Peyer's patch (tissue), 4 donors: ENCODE measurements at regions not wholly inside any gene's neighbourhood (a gene's known extent, or its start where the extent isn't known, plus 50 kb on each side); places are given as distances from the start of the nearest gene placed in this dataset.

Source experiments
- DNase-seq, 3 donors: peaks; one replicate each; pipeline ENCODE4 v3.0.0-alpha.2; 2017 to 2019
- H3K27ac ChIP-seq, 4 donors: fragments of 200-600 bp; sonication (generic); one replicate each; pipeline ENCODE4 v1.5.1; 2016 to 2019
- H3K27me3 ChIP-seq, 2 donors: fragments of 200-600 bp; sonication (generic); one replicate each; pipeline ENCODE4 v1.5.1; 2019
- H3K36me3 ChIP-seq, 3 donors: fragments of 200-600 bp; sonication (generic); one replicate each; pipeline ENCODE4 v1.5.1; 2016 to 2019
- H3K4me1 ChIP-seq, 4 donors: fragments of 200-600 bp; sonication (generic); one replicate each; pipeline ENCODE4 v1.5.1; 2016 to 2019
- H3K4me3 ChIP-seq, 4 donors: fragments of 200-600 bp; sonication (generic); 1 replicate in 3 of 4; 2 replicates in 1 of 4; pipeline ENCODE4 v1.5.1; 2016 to 2019; ENCODE audit warnings: mild to moderate bottlenecking in 1 of 4
- H3K9me3 ChIP-seq, 4 donors: fragments of 200-600 bp; sonication (generic); one replicate each; pipeline ENCODE4 v1.5.1; 2016 to 2019; ENCODE audit warnings: mild to moderate bottlenecking in 1 of 4
- POLR2A ChIP-seq, 2 donors: fragments of 450-650 bp; IDR thresholded peaks; one replicate each; pipeline ENCODE4 v1.5.1; 2017; ENCODE audit warnings: antibody characterized with exemption in 2 of 2, mild to moderate bottlenecking in 2 of 2, moderate library complexity in 2 of 2
- TF ChIP-seq, protein P1 (sequence below), 6 experiments: fragments of 450-650 bp in 4 of 6; fragments of 200-600 bp in 2 of 6; sonication (generic) in 1 of 6; IDR thresholded peaks; one replicate each; pipeline ENCODE4 v1.5.1; 2017 to 2019; ENCODE audit warnings: antibody characterized with exemption in 6 of 6, mild to moderate bottlenecking in 3 of 6, moderate library complexity in 1 of 6

GRCh38 chr3:105199217-105199616 is 167.5 kb upstream of the ALCAM start:
- H3K4me3 ChIP-seq: no peak overlapping the region
- TF ChIP-seq POLR2A (IDR thresholded peaks at IDR 0.05): no peak
- TF ChIP-seq, protein P1, sequence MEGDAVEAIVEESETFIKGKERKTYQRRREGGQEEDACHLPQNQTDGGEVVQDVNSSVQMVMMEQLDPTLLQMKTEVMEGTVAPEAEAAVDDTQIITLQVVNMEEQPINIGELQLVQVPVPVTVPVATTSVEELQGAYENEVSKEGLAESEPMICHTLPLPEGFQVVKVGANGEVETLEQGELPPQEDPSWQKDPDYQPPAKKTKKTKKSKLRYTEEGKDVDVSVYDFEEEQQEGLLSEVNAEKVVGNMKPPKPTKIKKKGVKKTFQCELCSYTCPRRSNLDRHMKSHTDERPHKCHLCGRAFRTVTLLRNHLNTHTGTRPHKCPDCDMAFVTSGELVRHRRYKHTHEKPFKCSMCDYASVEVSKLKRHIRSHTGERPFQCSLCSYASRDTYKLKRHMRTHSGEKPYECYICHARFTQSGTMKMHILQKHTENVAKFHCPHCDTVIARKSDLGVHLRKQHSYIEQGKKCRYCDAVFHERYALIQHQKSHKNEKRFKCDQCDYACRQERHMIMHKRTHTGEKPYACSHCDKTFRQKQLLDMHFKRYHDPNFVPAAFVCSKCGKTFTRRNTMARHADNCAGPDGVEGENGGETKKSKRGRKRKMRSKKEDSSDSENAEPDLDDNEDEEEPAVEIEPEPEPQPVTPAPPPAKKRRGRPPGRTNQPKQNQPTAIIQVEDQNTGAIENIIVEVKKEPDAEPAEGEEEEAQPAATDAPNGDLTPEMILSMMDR (IDR thresholded peaks at IDR 0.05): no peak
- no peaks in the 10 kb centered on the region for H3K9me3 ChIP-seq
- DNase-seq: no peak
- H3K4me1 ChIP-seq: no peaks in the 10 kb centered on the region
- H3K36me3 ChIP-seq: no peaks in the 10 kb centered on the region
- H3K27ac ChIP-seq: no peak overlapping the region
- H3K27me3 ChIP-seq: no peaks in the 10 kb centered on the region

GRCh38 chr3:105210141-105210540 is 156.6 kb upstream of the ALCAM start:
- no peak for DNase-seq
- no peaks in the 10 kb centered on the region for H3K4me1 ChIP-seq
- H3K36me3 ChIP-seq: no peaks in the 10 kb centered on the region
- no peaks in the 10 kb centered on the region for H3K9me3 ChIP-seq
- H3K27ac ChIP-seq: no peak overlapping the region
- H3K4me3 ChIP-seq: no peak overlapping the region
- H3K27me3 ChIP-seq: no peaks in the 10 kb centered on the region
- TF ChIP-seq, protein P1 (IDR thresholded peaks at IDR 0.05): no peak
- TF ChIP-seq POLR2A (IDR thresholded peaks at IDR 0.05): no peak

- TF ChIP-seq, protein P1 (IDR thresholded peaks at IDR 0.05): no peak
- TF ChIP-seq POLR2A (IDR thresholded peaks at IDR 0.05): no peak
- Histone ChIP-seq H3K4me1 (no peaks in the 10 kb centered on the region), H3K27me3 (no peaks in the 10 kb centered on the region), H3K9me3 (no peaks in the 10 kb centered on the region), H3K27ac (no peak overlapping the region), H3K4me3 (no peak overlapping the region), H3K36me3 (no peaks in the 10 kb centered on the region)
- DNase-seq: no peak
Measured at GRCh38 chr3:105214590-105214989, 152.1 kb upstream of the ALCAM start.

DNA sequence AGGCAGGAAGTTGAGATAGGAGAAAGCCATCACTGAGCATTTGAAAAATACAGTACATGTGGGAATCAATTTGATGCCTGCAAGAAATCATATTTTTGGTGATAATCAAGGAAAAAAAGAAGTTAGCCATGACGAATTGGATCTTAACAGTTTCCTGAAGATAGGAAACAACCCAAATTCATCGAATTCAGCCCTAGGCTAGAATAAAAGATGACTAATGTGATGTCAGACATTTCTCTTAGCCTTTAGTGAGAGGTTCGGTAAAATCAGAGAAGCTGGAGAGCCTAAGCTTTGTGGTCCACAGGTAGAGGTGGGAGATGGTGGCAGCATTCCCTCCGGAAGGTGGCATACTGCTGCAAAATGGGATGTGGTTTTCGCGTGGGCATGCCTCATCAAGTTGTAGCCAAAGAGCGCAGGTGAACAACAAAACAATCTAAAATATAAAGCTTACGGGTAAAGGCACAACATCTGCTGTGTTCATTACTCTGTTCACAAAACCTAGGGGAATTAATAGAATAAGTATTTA is 144.1 kb upstream of the ALCAM start:
- H3K27me3 ChIP-seq: no peaks in the 10 kb centered on the region
- H3K9me3 ChIP-seq: no peaks in the 10 kb centered on the region
- no peak overlapping the region for H3K4me3 ChIP-seq
- no peaks in the 10 kb centered on the region for H3K4me1 ChIP-seq
- H3K27ac ChIP-seq: no peak overlapping the region
- DNase-seq: no peak
- no peaks in the 10 kb centered on the region for H3K36me3 ChIP-seq
- TF ChIP-seq, protein P1 (IDR thresholded peaks at IDR 0.05): no peak
- TF ChIP-seq POLR2A (IDR thresholded peaks at IDR 0.05): no peak

GRCh38 chr3:105223815-105224214 is 142.9 kb upstream of the ALCAM start:
- no peaks in the 10 kb centered on the region for H3K9me3 ChIP-seq
- H3K36me3 ChIP-seq: no peaks in the 10 kb centered on the region
- H3K4me3 ChIP-seq: no peak overlapping the region
- TF ChIP-seq, protein P1 (IDR thresholded peaks at IDR 0.05): no peak
- TF ChIP-seq POLR2A (IDR thresholded peaks at IDR 0.05): no peak
- no peaks in the 10 kb centered on the region for H3K27me3 ChIP-seq
- H3K4me1 ChIP-seq: no peaks in the 10 kb centered on the region
- no peak overlapping the region for H3K27ac ChIP-seq
- DNase-seq: no peak

DNA sequence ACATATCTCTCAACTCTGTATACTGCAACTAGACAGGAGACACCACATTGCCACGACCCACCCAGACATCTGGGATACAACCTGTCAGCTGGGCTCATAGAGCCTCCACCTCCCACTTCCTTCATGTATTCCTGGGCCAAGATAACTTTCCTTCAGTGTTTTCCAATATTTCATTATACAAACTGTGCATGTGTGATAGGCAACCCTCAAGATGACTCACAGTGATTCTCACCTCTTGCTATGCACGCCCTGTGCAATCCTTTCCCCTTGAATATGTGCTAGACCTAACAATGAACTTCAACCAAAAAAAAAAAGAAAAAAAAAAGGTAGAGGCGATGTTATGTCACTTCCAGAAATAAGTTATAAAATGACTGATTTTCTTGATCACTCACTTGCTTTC is 138.0 kb upstream of the ALCAM start:
- TF ChIP-seq, protein P1 (IDR thresholded peaks at IDR 0.05): no peak
- no peak for TF ChIP-seq POLR2A (IDR thresholded peaks at IDR 0.05)
- DNase-seq: no peak
- no peaks in the 10 kb centered on the region for H3K9me3 ChIP-seq
- no peaks in the 10 kb centered on the region for H3K4me1 ChIP-seq
- no peak overlapping the region for H3K27ac ChIP-seq
- H3K36me3 ChIP-seq: no peaks in the 10 kb centered on the region
- no peak overlapping the region for H3K4me3 ChIP-seq
- H3K27me3 ChIP-seq: no peaks in the 10 kb centered on the region
